ENCODE measurements at regions not wholly inside any gene's neighbourhood (a gene's known extent, or its start where the extent isn't known, plus 50 kb on each side); places are given as distances from the start of the nearest gene placed in this dataset.

DNA sequence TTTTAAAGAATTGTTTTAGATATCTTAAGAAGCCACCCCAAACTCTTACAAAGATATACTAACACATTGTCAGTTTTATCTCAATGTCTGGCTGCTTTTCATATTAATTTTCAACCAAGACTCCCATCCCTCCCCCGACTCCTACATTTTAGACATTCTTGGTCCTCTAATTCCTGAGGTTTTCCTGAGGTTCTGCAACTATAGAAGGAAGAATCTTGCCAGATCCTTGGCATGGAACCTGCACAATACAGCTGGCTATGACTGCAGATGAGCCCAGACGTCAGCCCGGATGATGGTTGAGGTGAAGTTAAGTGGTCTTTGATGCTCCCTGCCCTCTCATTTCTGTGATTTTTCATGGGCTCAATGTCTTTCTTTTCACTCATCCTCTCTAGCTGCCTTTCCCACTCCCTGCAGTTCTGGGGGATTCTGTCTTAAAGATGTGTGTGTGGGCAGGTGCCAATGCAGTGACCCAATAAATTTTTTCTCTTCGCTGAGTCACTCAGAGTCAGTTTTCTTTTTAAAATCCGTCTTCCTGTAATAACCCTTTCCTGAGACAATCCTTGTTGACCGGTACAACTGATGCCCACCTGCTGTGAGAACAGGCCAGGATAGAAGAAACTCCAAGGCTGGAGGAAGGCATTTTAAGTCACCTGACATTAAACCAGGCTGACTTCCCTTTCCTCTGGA lies 237.8 kb upstream of the GAS1 start:
- TF ChIP-seq, protein P1, sequence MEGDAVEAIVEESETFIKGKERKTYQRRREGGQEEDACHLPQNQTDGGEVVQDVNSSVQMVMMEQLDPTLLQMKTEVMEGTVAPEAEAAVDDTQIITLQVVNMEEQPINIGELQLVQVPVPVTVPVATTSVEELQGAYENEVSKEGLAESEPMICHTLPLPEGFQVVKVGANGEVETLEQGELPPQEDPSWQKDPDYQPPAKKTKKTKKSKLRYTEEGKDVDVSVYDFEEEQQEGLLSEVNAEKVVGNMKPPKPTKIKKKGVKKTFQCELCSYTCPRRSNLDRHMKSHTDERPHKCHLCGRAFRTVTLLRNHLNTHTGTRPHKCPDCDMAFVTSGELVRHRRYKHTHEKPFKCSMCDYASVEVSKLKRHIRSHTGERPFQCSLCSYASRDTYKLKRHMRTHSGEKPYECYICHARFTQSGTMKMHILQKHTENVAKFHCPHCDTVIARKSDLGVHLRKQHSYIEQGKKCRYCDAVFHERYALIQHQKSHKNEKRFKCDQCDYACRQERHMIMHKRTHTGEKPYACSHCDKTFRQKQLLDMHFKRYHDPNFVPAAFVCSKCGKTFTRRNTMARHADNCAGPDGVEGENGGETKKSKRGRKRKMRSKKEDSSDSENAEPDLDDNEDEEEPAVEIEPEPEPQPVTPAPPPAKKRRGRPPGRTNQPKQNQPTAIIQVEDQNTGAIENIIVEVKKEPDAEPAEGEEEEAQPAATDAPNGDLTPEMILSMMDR (IDR thresholded peaks at IDR 0.05) = no peak
- no peak for TF ChIP-seq POLR2A (IDR thresholded peaks at IDR 0.05)
